ENCODE measurements at regions not wholly inside any gene's neighbourhood (a gene's known extent, or its start where the extent isn't known, plus 50 kb on each side); places are given as distances from the start of the nearest gene placed in this dataset.

DNA sequence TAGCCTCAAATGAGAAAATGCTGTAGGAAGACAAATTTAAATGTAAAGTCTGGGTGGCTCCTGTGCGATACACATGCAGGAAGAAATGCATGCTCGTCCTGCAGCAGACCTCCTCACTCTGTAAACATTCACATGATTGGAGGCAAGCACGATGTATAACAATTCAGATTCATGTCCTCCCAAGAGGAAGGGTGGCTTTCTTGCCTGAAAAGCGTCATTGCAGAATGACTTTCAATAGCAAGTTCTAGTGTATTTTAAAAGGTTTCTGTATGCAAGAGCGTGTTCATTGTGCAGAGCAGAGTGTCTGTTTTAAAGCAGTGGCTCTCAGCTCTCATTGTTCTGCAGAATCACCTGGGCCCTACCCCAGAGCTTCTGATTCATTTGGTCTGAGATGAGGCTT lies 170.3 kb upstream of the CELF2 start:
- TF ChIP-seq, protein P1, sequence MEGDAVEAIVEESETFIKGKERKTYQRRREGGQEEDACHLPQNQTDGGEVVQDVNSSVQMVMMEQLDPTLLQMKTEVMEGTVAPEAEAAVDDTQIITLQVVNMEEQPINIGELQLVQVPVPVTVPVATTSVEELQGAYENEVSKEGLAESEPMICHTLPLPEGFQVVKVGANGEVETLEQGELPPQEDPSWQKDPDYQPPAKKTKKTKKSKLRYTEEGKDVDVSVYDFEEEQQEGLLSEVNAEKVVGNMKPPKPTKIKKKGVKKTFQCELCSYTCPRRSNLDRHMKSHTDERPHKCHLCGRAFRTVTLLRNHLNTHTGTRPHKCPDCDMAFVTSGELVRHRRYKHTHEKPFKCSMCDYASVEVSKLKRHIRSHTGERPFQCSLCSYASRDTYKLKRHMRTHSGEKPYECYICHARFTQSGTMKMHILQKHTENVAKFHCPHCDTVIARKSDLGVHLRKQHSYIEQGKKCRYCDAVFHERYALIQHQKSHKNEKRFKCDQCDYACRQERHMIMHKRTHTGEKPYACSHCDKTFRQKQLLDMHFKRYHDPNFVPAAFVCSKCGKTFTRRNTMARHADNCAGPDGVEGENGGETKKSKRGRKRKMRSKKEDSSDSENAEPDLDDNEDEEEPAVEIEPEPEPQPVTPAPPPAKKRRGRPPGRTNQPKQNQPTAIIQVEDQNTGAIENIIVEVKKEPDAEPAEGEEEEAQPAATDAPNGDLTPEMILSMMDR (conservative IDR thresholded peaks at IDR 0.05; ENCODE audit: low read depth, low read length): no peak
- no peak for DNase-seq (ENCODE audit: low read depth)

DNA sequence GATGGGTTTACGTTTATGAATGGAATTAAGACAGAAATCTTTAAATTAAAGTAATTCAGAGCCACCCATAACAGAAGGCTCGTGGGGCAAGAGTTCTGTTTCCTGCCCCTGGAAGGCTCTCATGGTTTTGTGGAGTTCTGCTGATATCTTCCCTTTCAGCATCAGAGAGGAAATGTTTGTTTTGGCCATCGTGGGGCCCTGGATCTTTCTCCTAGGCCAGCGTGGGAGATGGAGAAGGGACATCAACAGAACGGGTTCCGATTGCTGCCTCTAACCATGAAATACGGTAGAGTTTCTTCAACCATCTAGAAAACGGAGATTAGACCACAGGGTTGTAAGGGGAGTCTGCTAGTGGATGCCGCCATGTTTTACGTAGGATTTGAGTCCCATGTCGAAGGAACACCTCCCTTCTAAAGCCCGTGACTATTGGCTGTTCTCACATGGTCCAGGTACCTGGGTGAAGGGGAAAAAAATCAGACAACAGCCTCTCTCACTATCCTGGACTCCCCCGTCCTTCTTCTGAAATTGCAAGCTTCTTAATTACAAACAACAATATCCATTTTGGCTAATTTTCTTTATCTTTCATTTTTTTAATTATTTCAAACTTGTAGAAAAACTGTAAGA lies 169.1 kb upstream of the CELF2 start:
- DNase-seq (ENCODE audit: low read depth): no peak
- no peak overlapping the region for H3K4me3 ChIP-seq (ENCODE audit: low read depth, low read length)
- TF ChIP-seq, protein P1 (conservative IDR thresholded peaks at IDR 0.05; ENCODE audit: low read depth, low read length): no peak

More for the DNA sequence above, 170.3 kb upstream of the CELF2 start:
- no peak overlapping the region for H3K4me3 ChIP-seq (ENCODE audit: low read depth, low read length)

DNA sequence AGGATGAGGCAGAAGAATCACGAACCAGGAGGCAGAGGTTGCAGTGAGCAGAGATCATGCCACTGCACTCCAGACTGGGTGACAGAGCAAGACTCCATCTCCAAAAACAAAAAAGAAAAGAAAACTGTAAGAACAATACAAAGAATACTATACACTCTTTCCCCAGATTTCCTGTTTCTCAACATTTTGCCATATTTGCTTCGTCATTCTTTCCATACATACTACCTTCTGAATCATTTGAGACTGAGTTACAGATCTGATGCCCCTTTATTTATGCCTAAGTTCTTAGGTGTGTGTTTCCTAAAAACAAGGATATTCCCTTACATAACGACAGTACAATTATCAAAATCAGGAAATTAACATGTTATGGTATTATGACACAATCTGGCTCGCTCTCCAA lies 168.4 kb upstream of the CELF2 start:
- DNase-seq (ENCODE audit: low read depth): no peak
- H3K4me3 ChIP-seq (ENCODE audit: low read depth, low read length): no peak overlapping the region
- TF ChIP-seq, protein P1 (conservative IDR thresholded peaks at IDR 0.05; ENCODE audit: low read depth, low read length): no peak

DNA sequence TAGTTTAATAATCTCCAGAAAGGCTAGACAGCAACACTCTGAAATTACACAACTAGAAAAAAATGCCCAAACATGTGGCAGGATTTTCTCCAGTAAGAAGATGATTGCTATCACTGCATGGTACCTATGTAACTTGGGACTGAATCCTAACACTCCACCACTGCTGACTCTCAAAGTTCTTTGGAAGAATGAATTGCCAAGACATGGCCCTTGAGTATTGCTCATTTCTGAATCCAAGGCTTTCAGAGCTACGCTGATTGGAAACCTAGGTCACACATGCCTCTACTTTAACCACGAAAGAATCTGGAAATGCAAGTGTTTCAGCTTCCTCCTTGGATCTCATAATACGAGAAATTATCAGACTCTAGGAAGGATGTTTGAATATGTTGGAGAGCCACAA lies 167.5 kb upstream of the CELF2 start:
- TF ChIP-seq, protein P1 (conservative IDR thresholded peaks at IDR 0.05; ENCODE audit: low read depth, low read length): no peak
- no peak overlapping the region for H3K4me3 ChIP-seq (ENCODE audit: low read depth, low read length)
- DNase-seq (ENCODE audit: low read depth): no peak

DNA sequence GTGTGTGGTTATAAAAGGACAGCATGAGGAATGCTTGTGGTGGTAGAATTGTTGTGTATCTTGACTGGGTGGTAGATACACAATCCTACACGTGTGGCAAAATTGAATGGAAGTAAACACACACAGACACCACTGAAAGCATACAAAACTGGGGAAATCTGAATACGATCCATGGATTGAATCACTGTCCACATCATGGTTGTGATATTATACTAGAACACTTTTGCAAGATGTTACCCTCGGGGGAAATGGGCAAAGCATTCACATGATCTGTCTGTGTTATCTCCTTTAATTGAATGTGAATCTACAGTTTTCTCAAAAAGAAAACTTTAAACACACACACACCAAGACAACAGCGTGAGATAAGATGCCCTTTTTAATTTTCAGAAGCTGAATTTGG lies 165.2 kb upstream of the CELF2 start:
- H3K4me3 ChIP-seq (ENCODE audit: low read depth, low read length): no peak overlapping the region
- no peak for DNase-seq (ENCODE audit: low read depth)
- TF ChIP-seq, protein P1 (conservative IDR thresholded peaks at IDR 0.05; ENCODE audit: low read depth, low read length): no peak

DNA sequence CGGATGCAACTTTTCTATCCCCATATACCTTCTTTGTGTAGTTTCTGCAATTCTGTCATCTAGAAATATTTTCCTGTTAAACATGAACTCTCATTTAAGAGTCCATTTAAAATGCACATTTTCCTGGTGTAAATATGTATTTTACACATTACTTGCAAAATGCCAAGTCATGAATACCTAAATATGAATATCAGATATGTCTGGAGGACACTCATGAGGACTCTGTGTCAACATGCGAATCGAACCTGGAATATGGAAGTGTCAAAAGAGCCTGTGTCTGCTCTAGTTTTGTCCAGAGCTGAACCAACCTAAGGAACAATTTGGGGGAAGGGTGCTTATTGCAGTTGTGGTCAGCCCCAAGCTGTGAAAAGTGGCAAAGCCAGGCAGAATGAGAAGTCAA lies 163.7 kb upstream of the CELF2 start:
- TF ChIP-seq, protein P1 (conservative IDR thresholded peaks at IDR 0.05; ENCODE audit: low read depth, low read length): no peak
- H3K4me3 ChIP-seq (ENCODE audit: low read depth, low read length): no peak overlapping the region
- no peak for DNase-seq (ENCODE audit: low read depth)

DNA sequence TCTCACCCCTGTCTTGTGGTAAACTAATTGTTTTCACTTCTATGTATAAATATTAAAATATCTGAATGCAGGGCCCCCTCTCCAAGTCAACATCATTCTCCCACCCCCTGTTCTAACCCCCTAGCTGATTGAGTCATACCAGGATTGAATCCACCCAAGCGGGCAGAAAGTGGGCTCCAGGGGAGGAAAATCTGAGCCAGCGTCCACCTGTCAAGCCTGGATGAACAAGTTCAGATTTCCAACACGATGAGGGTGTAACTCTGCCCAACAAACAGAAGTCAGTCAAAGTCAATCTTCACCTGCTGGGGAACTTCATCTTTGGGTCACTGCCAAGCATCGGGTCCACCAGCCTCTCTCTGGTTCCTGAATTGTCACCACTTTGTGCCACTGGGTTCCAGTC lies 162.9 kb upstream of the CELF2 start:
- DNase-seq (ENCODE audit: low read depth): no peak
- H3K4me3 ChIP-seq (ENCODE audit: low read depth, low read length): no peak overlapping the region
- TF ChIP-seq, protein P1 (conservative IDR thresholded peaks at IDR 0.05; ENCODE audit: low read depth, low read length): no peak

All from choroid plexus epithelial cell (primary cell).